ENCODE measurements at regions not wholly inside any gene's neighbourhood (a gene's known extent, or its start where the extent isn't known, plus 50 kb on each side); places are given as distances from the start of the nearest gene placed in this dataset.

DNA sequence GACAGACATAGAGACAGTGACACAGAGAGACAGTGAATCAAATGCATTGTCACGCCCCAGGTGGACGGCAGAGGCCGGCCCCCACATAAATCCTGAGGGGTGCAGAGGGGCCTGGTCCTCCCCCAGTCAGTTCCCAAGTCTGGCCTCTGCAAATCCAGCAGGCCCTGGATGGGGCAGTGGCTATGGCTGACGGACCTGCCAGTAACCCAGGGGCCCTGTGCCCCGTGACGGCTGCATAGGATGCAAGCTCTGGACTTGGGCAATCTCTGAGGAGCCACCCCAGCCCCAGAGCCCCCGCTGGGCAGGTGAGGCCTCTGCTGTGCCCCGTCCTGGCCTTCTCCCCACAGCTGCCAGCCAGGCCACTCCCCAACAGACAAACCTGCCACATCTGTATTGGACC, 204.5 kb downstream of the BRD1 start:
- TF ChIP-seq, protein P1, sequence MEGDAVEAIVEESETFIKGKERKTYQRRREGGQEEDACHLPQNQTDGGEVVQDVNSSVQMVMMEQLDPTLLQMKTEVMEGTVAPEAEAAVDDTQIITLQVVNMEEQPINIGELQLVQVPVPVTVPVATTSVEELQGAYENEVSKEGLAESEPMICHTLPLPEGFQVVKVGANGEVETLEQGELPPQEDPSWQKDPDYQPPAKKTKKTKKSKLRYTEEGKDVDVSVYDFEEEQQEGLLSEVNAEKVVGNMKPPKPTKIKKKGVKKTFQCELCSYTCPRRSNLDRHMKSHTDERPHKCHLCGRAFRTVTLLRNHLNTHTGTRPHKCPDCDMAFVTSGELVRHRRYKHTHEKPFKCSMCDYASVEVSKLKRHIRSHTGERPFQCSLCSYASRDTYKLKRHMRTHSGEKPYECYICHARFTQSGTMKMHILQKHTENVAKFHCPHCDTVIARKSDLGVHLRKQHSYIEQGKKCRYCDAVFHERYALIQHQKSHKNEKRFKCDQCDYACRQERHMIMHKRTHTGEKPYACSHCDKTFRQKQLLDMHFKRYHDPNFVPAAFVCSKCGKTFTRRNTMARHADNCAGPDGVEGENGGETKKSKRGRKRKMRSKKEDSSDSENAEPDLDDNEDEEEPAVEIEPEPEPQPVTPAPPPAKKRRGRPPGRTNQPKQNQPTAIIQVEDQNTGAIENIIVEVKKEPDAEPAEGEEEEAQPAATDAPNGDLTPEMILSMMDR (IDR thresholded peaks at IDR 0.05; ENCODE audit: low read depth, low read length, poor library complexity, severe bottlenecking) = no peak
- no peak for TF ChIP-seq EZH2phosphoT487 (IDR thresholded peaks at IDR 0.05; ENCODE audit: borderline replicate concordance, low read length)
